Liver (tissue), 8 donors: ENCODE measurements at regions not wholly inside any gene's neighbourhood (a gene's known extent, or its start where the extent isn't known, plus 50 kb on each side); places are given as distances from the start of the nearest gene placed in this dataset.

Experiments
- DNase-seq: peaks from one replicate; pipeline ENCODE4 v3.0.0-alpha.2; 2017; ENCODE audit warnings: low spot score
- H3K27ac ChIP-seq, 2 donors: one replicate each; pipeline ENCODE4 v1.7.0; 2013; ENCODE audit warnings: inconsistent platforms in 2 of 2, low read length in 2 of 2, control low read depth in 1 of 2, low read depth in 1 of 2, mild to moderate bottlenecking in 1 of 2
- H3K27me3 ChIP-seq, 4 donors: one replicate each; pipeline versions ENCODE4 v1.6.1 to v1.7.0; 2013; ENCODE audit warnings: low read length in 3 of 4, inconsistent platforms in 1 of 4, mild to moderate bottlenecking in 1 of 4, moderate library complexity in 1 of 4; ENCODE audit not compliant: control insufficient read depth in 4 of 4, insufficient read depth in 4 of 4
- H3K36me3 ChIP-seq, 4 donors: one replicate each; pipeline versions ENCODE4 v1.6.1 to v1.7.0; 2013; ENCODE audit warnings: low read length in 3 of 4, mild to moderate bottlenecking in 3 of 4, low read depth in 1 of 4, moderate library complexity in 1 of 4; ENCODE audit not compliant: control insufficient read depth in 4 of 4, insufficient read depth in 3 of 4
- H3K4me1 ChIP-seq, 4 donors: one replicate each; pipeline versions ENCODE4 v1.6.1 to v1.7.0; 2013; ENCODE audit warnings: low read length in 3 of 4, mild to moderate bottlenecking in 3 of 4, moderate library complexity in 1 of 4; ENCODE audit not compliant: control insufficient read depth in 4 of 4, insufficient read depth in 4 of 4
- H3K4me3 ChIP-seq, 3 donors: one replicate each; pipeline versions ENCODE4 v1.6.1 to v1.7.0; 2013; ENCODE audit warnings: low read length in 3 of 3, control low read depth in 1 of 3, low read depth in 1 of 3, mild to moderate bottlenecking in 1 of 3
- H3K9ac ChIP-seq, 2 donors: one replicate each; pipeline ENCODE4 v1.7.0; 2013; ENCODE audit warnings: low read length in 2 of 2, mild to moderate bottlenecking in 2 of 2, moderate library complexity in 2 of 2, control low read depth in 1 of 2, low read depth in 1 of 2
- H3K9me3 ChIP-seq, 4 donors: one replicate each; pipeline versions ENCODE4 v1.6.1 to v1.7.0; 2013; ENCODE audit warnings: low read length in 3 of 4; ENCODE audit not compliant: control insufficient read depth in 4 of 4
- CTCF ChIP-seq: fragments of 150-350 bp; IDR thresholded peaks from 2 replicates; pipeline ENCODE4 v1.5.1; 2017; ENCODE audit warnings: improper control_type of control experiment, low read depth, low read length; ENCODE audit not compliant: missing input control
- EGR1 ChIP-seq, 2 donors: IDR thresholded peaks; 2 replicates each; pipeline ENCODE4 v1.6.1; 2016 to 2018; ENCODE audit warnings: antibody characterized with exemption in 2 of 2, low read depth in 2 of 2
- FOXA2 ChIP-seq: IDR thresholded peaks from 2 replicates; pipeline ENCODE4 v1.6.1; 2016; ENCODE audit warnings: antibody characterized with exemption
- GABPA ChIP-seq, 2 donors: IDR thresholded peaks in 1 of 2; conservative IDR thresholded peaks in 1 of 2; 2 replicates each; pipeline ENCODE4 v1.6.1; 2016; ENCODE audit warnings: antibody characterized with exemption in 2 of 2, mild to moderate bottlenecking in 1 of 2, moderate library complexity in 1 of 2
- HNF4A ChIP-seq, 2 donors: conservative IDR thresholded peaks; 2 replicates each; pipeline ENCODE4 v1.6.1; 2016; ENCODE audit warnings: antibody characterized with exemption in 2 of 2, mild to moderate bottlenecking in 2 of 2
- HNF4G ChIP-seq: IDR thresholded peaks from 2 replicates; pipeline ENCODE4 v1.6.1; 2016; ENCODE audit warnings: antibody characterized with exemption
- JUND ChIP-seq, 2 donors: IDR thresholded peaks; 2 replicates each; pipeline ENCODE4 v1.6.1; 2016; ENCODE audit warnings: antibody characterized with exemption in 2 of 2
- MAX ChIP-seq: IDR thresholded peaks from 2 replicates; pipeline ENCODE4 v1.6.1; 2016; ENCODE audit warnings: antibody characterized with exemption
- NR2F2 ChIP-seq: IDR thresholded peaks from 2 replicates; pipeline ENCODE4 v1.6.1; 2016; ENCODE audit warnings: antibody characterized with exemption
- RAD21 ChIP-seq, 2 donors: IDR thresholded peaks; 2 replicates each; pipeline ENCODE4 v1.6.1; 2016; ENCODE audit warnings: antibody characterized with exemption in 2 of 2, mild to moderate bottlenecking in 2 of 2
- RXRA ChIP-seq, 2 donors: IDR thresholded peaks; 2 replicates each; pipeline ENCODE4 v1.6.1; 2017 to 2018; ENCODE audit warnings: antibody characterized with exemption in 2 of 2, mild to moderate bottlenecking in 1 of 2
- SP1 ChIP-seq: IDR thresholded peaks from 2 replicates; pipeline ENCODE4 v1.6.1; 2018; ENCODE audit warnings: antibody characterized with exemption, mild to moderate bottlenecking
- TAF1 ChIP-seq: conservative IDR thresholded peaks from 2 replicates; pipeline ENCODE4 v1.6.1; 2016; ENCODE audit warnings: antibody characterized with exemption, mild to moderate bottlenecking
- ZBTB33 ChIP-seq: IDR thresholded peaks from 2 replicates; pipeline ENCODE4 v1.6.1; 2016; ENCODE audit warnings: antibody characterized with exemption
- WGBS: extraction: QIAGEN DNeasy Blood & Tissue Kit; methylation state at CpG from one replicate; pipeline ENCODE4 v1.1.7; 2013; 5-methylcytosine and 5-hydroxymethylcytosine counted together
- TF ChIP-seq, protein P1 (sequence below): IDR thresholded peaks from 2 replicates; pipeline ENCODE4 v1.6.1; 2016; ENCODE audit warnings: antibody characterized with exemption, mild to moderate bottlenecking
- donor health status: healthy.
- donor health status: healthy.
- donor health status: healthy.
- donor health status: healthy.
- donor health status: healthy.

GRCh38 chr14:38342803-38343202, 86.9 kb upstream of the CLEC14A start:
- Histone ChIP-seq H3K4me1 (no peaks in the 10 kb centered on the region), H3K27ac (no peak overlapping the region), H3K9ac (no peak overlapping the region), H3K36me3 (no peaks in the 10 kb centered on the region), H3K9me3 (peaks cover 0 to 1% (median 0%) of the 10 kb centered on the region in 4 donors), H3K4me3 (no peak overlapping the region), H3K27me3 (no peaks in the 10 kb centered on the region)
- no peak for TF ChIP-seq HNF4G
- no peak for TF ChIP-seq SP1
- TF ChIP-seq RAD21 (IDR thresholded peaks at IDR 0.05): no peak
- no peak for TF ChIP-seq TAF1
- no peak for TF ChIP-seq MAX
- no peak for TF ChIP-seq GABPA (IDR thresholded peaks at IDR 0.05 in 1 of 2, conservative IDR thresholded peaks at IDR 0.05 in 1 of 2)
- no peak for TF ChIP-seq HNF4A (conservative IDR thresholded peaks at IDR 0.05)
- TF ChIP-seq FOXA2: no peak
- no peak for TF ChIP-seq EGR1 (IDR thresholded peaks at IDR 0.05; ENCODE audit: low read depth in 2 of 2)
- no peak for DNase-seq

DNA sequence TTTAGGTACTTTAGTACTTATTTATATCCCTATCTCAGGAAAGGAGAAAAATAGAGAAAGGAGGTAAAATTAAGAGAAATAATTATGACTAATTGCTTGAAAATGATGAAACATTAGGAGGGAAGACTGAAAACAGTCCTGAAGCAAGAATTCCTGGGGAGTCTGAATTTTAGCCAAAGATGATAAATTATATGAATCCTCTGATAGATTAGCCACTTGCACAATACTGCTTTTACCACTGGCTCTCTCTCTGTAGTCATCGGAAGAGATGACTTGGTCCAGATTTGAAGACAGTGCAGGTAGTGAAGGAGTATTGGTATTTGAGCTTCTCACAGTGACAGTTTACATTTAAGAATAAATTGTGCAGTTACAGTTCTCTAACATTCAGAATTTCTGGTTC, 83.8 kb upstream of the CLEC14A start:
- no peaks in the 10 kb centered on the region for H3K9me3 ChIP-seq
- H3K27me3 ChIP-seq: no peaks in the 10 kb centered on the region
- no peak overlapping the region for H3K27ac ChIP-seq
- H3K9ac ChIP-seq: no peak overlapping the region
- WGBS: 94% methylated on average over 1 of the region's 1 CpG
- no peak overlapping the region for H3K4me3 ChIP-seq
- no peaks in the 10 kb centered on the region for H3K36me3 ChIP-seq
- DNase-seq: no peak
- TF ChIP-seq RAD21 (IDR thresholded peaks at IDR 0.05) (no peak), RXRA (IDR thresholded peaks at IDR 0.05) (no peak), HNF4A (conservative IDR thresholded peaks at IDR 0.05) (no peak), HNF4G (no peak), TAF1 (no peak), MAX (no peak), CTCF (no peak), EGR1 (IDR thresholded peaks at IDR 0.05; ENCODE audit: low read depth in 2 of 2) (no peak)
- H3K4me1 ChIP-seq: no peaks in the 10 kb centered on the region

DNA sequence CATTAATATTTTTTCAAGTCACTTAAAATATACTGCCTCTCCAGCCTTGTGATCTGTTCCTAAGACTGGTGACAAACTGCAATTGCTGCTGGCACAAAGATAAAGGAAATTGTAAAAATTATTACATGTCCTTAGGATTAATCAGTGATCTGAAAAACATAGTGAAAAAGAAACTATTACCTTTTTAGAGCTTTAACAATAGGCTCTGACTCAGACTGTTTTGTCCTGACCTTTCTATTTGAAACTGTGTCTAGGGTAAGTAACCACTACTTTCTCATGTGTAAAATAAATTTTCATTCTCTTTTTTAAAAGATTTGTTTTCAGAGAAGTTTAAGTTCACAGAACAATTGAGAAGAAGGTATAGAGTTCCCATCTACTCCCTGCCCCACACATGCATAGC, 80.4 kb upstream of the CLEC14A start:
- Histone ChIP-seq H3K27ac (no peak overlapping the region), H3K36me3 (no peaks in the 10 kb centered on the region), H3K9me3 (no peaks in the 10 kb centered on the region), H3K4me3 (no peak overlapping the region), H3K4me1 (no peaks in the 10 kb centered on the region), H3K9ac (no peak overlapping the region), H3K27me3 (no peaks in the 10 kb centered on the region)
- no peak for TF ChIP-seq NR2F2
- TF ChIP-seq RAD21 (IDR thresholded peaks at IDR 0.05): no peak
- no peak for DNase-seq

GRCh38 chr14:38330275-38330674, 74.4 kb upstream of the CLEC14A start:
- Histone ChIP-seq H3K36me3 (no peaks in the 10 kb centered on the region), H3K27ac (no peak overlapping the region), H3K9ac (no peak overlapping the region), H3K27me3 (no peaks in the 10 kb centered on the region), H3K4me1 (no peaks in the 10 kb centered on the region), H3K9me3 (no peaks in the 10 kb centered on the region), H3K4me3 (no peak overlapping the region)
- TF ChIP-seq MAX: no peak
- TF ChIP-seq, protein P1, sequence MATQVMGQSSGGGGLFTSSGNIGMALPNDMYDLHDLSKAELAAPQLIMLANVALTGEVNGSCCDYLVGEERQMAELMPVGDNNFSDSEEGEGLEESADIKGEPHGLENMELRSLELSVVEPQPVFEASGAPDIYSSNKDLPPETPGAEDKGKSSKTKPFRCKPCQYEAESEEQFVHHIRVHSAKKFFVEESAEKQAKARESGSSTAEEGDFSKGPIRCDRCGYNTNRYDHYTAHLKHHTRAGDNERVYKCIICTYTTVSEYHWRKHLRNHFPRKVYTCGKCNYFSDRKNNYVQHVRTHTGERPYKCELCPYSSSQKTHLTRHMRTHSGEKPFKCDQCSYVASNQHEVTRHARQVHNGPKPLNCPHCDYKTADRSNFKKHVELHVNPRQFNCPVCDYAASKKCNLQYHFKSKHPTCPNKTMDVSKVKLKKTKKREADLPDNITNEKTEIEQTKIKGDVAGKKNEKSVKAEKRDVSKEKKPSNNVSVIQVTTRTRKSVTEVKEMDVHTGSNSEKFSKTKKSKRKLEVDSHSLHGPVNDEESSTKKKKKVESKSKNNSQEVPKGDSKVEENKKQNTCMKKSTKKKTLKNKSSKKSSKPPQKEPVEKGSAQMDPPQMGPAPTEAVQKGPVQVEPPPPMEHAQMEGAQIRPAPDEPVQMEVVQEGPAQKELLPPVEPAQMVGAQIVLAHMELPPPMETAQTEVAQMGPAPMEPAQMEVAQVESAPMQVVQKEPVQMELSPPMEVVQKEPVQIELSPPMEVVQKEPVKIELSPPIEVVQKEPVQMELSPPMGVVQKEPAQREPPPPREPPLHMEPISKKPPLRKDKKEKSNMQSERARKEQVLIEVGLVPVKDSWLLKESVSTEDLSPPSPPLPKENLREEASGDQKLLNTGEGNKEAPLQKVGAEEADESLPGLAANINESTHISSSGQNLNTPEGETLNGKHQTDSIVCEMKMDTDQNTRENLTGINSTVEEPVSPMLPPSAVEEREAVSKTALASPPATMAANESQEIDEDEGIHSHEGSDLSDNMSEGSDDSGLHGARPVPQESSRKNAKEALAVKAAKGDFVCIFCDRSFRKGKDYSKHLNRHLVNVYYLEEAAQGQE: no peak
- no peak for TF ChIP-seq JUND (IDR thresholded peaks at IDR 0.05)
- TF ChIP-seq ZBTB33: no peak
- no peak for TF ChIP-seq GABPA (IDR thresholded peaks at IDR 0.05 in 1 of 2, conservative IDR thresholded peaks at IDR 0.05 in 1 of 2)
- no peak for TF ChIP-seq HNF4G
- TF ChIP-seq FOXA2: no peak
- TF ChIP-seq NR2F2: no peak
- WGBS: 64% methylated on average over 2 of the region's 2 CpGs
- no peak for DNase-seq
